Lower leg skin (tissue), 3 donors: ENCODE measurements at regions not wholly inside any gene's neighbourhood (a gene's known extent, or its start where the extent isn't known, plus 50 kb on each side); places are given as distances from the start of the nearest gene placed in this dataset.

ENCODE experiments used
- CTCF ChIP-seq, 3 donors: fragments of 450-650 bp; IDR thresholded peaks; one replicate each; pipeline ENCODE4 v1.5.1; 2016; ENCODE audit warnings: antibody characterized with exemption in 3 of 3, mild to moderate bottlenecking in 3 of 3, moderate library complexity in 2 of 3
- POLR2A ChIP-seq, 2 donors: fragments of 450-650 bp; IDR thresholded peaks; one replicate each; pipeline ENCODE4 v1.6.1; 2016 to 2017; ENCODE audit warnings: antibody characterized with exemption in 2 of 2, mild to moderate bottlenecking in 1 of 2, moderate library complexity in 1 of 2

- no peak for TF ChIP-seq POLR2A (IDR thresholded peaks at IDR 0.05)
- TF ChIP-seq CTCF (IDR thresholded peaks at IDR 0.05): no peak
Observed at GRCh38 chr18:39749154-39749553, 2183.6 kb upstream of the CELF4 start.
